Endothelial cell of umbilical vein (primary cell): ENCODE measurements at regions not wholly inside any gene's neighbourhood (a gene's known extent, or its start where the extent isn't known, plus 50 kb on each side); places are given as distances from the start of the nearest gene placed in this dataset.

Source experiments
- BruUV-seq: library from RNA; stranded (reverse); fragments of 400-500 nt; replicated peaks from 2 replicates; lab custom pipeline; 2021; lab: Mats Ljungman, UMichigan
- CTCF ChIA-PET: fragments of 300-600, 350-600 bp; sonication (Branson Sonifier 250); formaldehyde crosslinking; loops from one replicate; lab custom pipeline; 2021; ENCODE audit warnings: antibody characterized with exemption, inconsistent platforms; lab: Charles Lee
- POLR2A ChIA-PET: fragments of 300-600, 350-600 bp; sonication (Branson Sonifier 250); formaldehyde crosslinking; loops from one replicate; lab custom pipeline; 2021; ENCODE audit warnings: antibody characterized with exemption, inconsistent platforms; lab: Charles Lee
- DNase-seq: peaks from one replicate; pipeline ENCODE4 v3.0.0-alpha.2; 2011; ENCODE audit warnings: low read depth, low spot score
- FAIRE-seq: peaks from 2 replicates; lab custom pipeline; 2011; peaks lifted over from hg19 to GRCh38; lab: Jason Lieb, UNC
- H2AFZ ChIP-seq: 2 replicates; pipeline ENCODE4 v1.6.0; 2012; ENCODE audit warnings: low read depth, low read length, control low read depth, inconsistent platforms
- H3K27ac ChIP-seq: 2 replicates; pipeline ENCODE4 v1.5.1; 2011; ENCODE audit warnings: low read depth, mild to moderate bottlenecking, control low read depth, low read length, moderate library complexity; ENCODE audit not compliant: insufficient read depth
- H3K27me3 ChIP-seq, 2 experiments: 2 replicates each; pipeline versions ENCODE4 v1.6.0 to v1.6.1; 2011; ENCODE audit warnings: low read length in 2 of 2, mixed read lengths in 1 of 2; ENCODE audit not compliant: control insufficient read depth in 2 of 2, insufficient read depth in 2 of 2
- H3K36me3 ChIP-seq, 2 experiments: 2 replicates in 1 of 2; 3 replicates in 1 of 2; pipeline ENCODE4 v1.5.1; 2011; ENCODE audit warnings: low read length in 2 of 2, mild to moderate bottlenecking in 1 of 2, moderate library complexity in 1 of 2; ENCODE audit not compliant: control insufficient read depth in 2 of 2, insufficient read depth in 2 of 2; ENCODE audit errors: extremely low read depth in 1 of 2
- H3K4me1 ChIP-seq: 3 replicates; pipeline ENCODE4 v1.5.1; 2011; ENCODE audit warnings: mild to moderate bottlenecking, low read length; ENCODE audit not compliant: control insufficient read depth, insufficient read depth; ENCODE audit errors: extremely low read depth
- H3K4me2 ChIP-seq: 2 replicates; pipeline ENCODE4 v1.6.1; 2011; ENCODE audit warnings: low read length, control low read depth, mixed read lengths; ENCODE audit not compliant: insufficient read depth
- H3K4me3 ChIP-seq, 3 experiments: fragments of 200-600 bp in 1 of 3; sonication (generic), shearing (Covaris generic) in 1 of 3; replicated peaks in 1 of 3; 2 replicates each; pipeline ENCODE4 v1.5.1; 2011 to 2016; ENCODE audit warnings: control low read depth in 3 of 3, low read length in 3 of 3, mild to moderate bottlenecking in 2 of 3, inconsistent platforms in 1 of 3, low read depth in 1 of 3, moderate library complexity in 1 of 3; ENCODE audit not compliant: insufficient read depth in 1 of 3
- H3K79me2 ChIP-seq: 2 replicates; pipeline ENCODE4 v1.6.0; 2012; ENCODE audit warnings: low read length, inconsistent platforms; ENCODE audit not compliant: control insufficient read depth, insufficient read depth
- H3K9ac ChIP-seq: replicated peaks from 2 replicates; pipeline ENCODE3; 2011; ENCODE audit warnings: low read length, control low read depth; ENCODE audit not compliant: insufficient read depth; ENCODE audit errors: extremely low read depth
- H3K9me1 ChIP-seq: replicated peaks from 3 replicates; pipeline ENCODE4 v1.6.0; 2011; ENCODE audit warnings: mild to moderate bottlenecking, low read length; ENCODE audit not compliant: control insufficient read depth, insufficient read depth; ENCODE audit errors: extremely low read depth
- H3K9me3 ChIP-seq: replicated peaks from 2 replicates; pipeline ENCODE4 v1.5.1; 2012; ENCODE audit warnings: low read length, inconsistent platforms; ENCODE audit not compliant: control insufficient read depth, insufficient read depth
- H4K20me1 ChIP-seq: replicated peaks from 2 replicates; pipeline ENCODE3; 2011; ENCODE audit warnings: mild to moderate bottlenecking, low read length; ENCODE audit not compliant: control insufficient read depth, insufficient read depth; ENCODE audit errors: extremely low read depth
- EZH2 ChIP-seq: IDR thresholded peaks from 2 replicates; pipeline ENCODE4 v1.6.1; 2012; ENCODE audit warnings: borderline replicate concordance, low read depth, mild to moderate bottlenecking, moderate library complexity, low read length, inconsistent platforms; ENCODE audit not compliant: severe bottlenecking
- FOS ChIP-seq: IDR thresholded peaks from 2 replicates; pipeline ENCODE4 v1.6.1; 2011; ENCODE audit warnings: mild to moderate bottlenecking, low read length, moderate library complexity, borderline replicate concordance; ENCODE audit not compliant: insufficient read depth
- GATA2 ChIP-seq: IDR thresholded peaks from 2 replicates; pipeline ENCODE4 v1.7.0; 2011; ENCODE audit warnings: low read depth, mild to moderate bottlenecking, moderate library complexity, mixed read lengths, low read length; ENCODE audit not compliant: insufficient read length, insufficient read depth
- JUN ChIP-seq: IDR thresholded peaks from 2 replicates; pipeline ENCODE4 v1.6.1; 2011; ENCODE audit warnings: borderline replicate concordance, low read depth; ENCODE audit not compliant: insufficient read length, insufficient read depth
- MYC ChIP-seq: IDR thresholded peaks from one replicate; pipeline ENCODE4 v1.6.1; 2011; ENCODE audit warnings: mild to moderate bottlenecking, low read depth, low read length
- POLR2A ChIP-seq: IDR thresholded peaks from 2 replicates; pipeline ENCODE4 v1.6.1; 2012; ENCODE audit warnings: low read depth, mild to moderate bottlenecking, control low read depth, low read length
- POLR2AphosphoS5 ChIP-seq: IDR thresholded peaks from 2 replicates; pipeline ENCODE4 v1.6.1; 2012; ENCODE audit warnings: low read depth, mild to moderate bottlenecking, control low read depth, low read length, moderate library complexity; ENCODE audit not compliant: insufficient read depth
- dilution Hi-C: fragments of 300-500 bp; cut with MboI; formaldehyde crosslinking; loops from one replicate; pipeline ENCODE4 v1.15.0; 2019; ENCODE audit warnings: low sequenced_read_pairs; ENCODE audit not compliant: extremely low pct_ligation_motif_present
- intact Hi-C: fragments of 100-400 bp; cut with micrococcal nuclease; formaldehyde crosslinking; loops from one replicate; pipeline ENCODE4 v1.10.0; 2022
- TF ChIP-seq, protein P1 (sequence below), 2 donors: IDR thresholded peaks; 1 replicate in 1 of 2; 2 replicates in 1 of 2; pipeline ENCODE4 v1.5.1; 2011; ENCODE audit warnings: low read length in 2 of 2, mild to moderate bottlenecking in 2 of 2, moderate library complexity in 2 of 2, control low read depth in 1 of 2, inconsistent platforms in 1 of 2, low read depth in 1 of 2; ENCODE audit not compliant: insufficient read depth in 1 of 2; ENCODE audit errors: extremely low read depth in 1 of 2
- TF ChIP-seq, protein P2 (sequence below): IDR thresholded peaks from 2 replicates; pipeline ENCODE4 v1.6.1; 2011; ENCODE audit not compliant: insufficient read depth, insufficient read length

- H3K4me2 ChIP-seq, result no peak overlapping the region
- ChIA-PET CTCF (no interaction called here), POLR2A (no interaction called here)
- no peaks in the 10 kb centered on the region for H3K4me1 ChIP-seq
- no peak overlapping the region for H3K9ac ChIP-seq
- H3K4me3 ChIP-seq, result no peak overlapping the region
- H4K20me1 ChIP-seq, result no peaks in the 10 kb centered on the region
- no peaks in the 10 kb centered on the region for H3K79me2 ChIP-seq
- FAIRE-seq, result no peak
- H2AFZ ChIP-seq, result no peak overlapping the region
- no peaks in the 10 kb centered on the region for H3K27me3 ChIP-seq
- H3K9me3 ChIP-seq, result peaks cover 1% of the 10 kb centered on the region
- H3K9me1 ChIP-seq, result no peaks in the 10 kb centered on the region
- no peak overlapping the region for H3K27ac ChIP-seq
- BruUV-seq, result no TSS peak
- no peak for DNase-seq
- intact Hi-C loops, result no loop called here
- dilution Hi-C loops, result no loop called here
- H3K36me3 ChIP-seq, result no peaks in the 10 kb centered on the region
- TF ChIP-seq FOS (no peak), POLR2A (no peak), MYC (no peak), EZH2 (no peak), JUN (no peak), GATA2 (no peak), POLR2AphosphoS5 (no peak)
- TF ChIP-seq, protein P1, sequence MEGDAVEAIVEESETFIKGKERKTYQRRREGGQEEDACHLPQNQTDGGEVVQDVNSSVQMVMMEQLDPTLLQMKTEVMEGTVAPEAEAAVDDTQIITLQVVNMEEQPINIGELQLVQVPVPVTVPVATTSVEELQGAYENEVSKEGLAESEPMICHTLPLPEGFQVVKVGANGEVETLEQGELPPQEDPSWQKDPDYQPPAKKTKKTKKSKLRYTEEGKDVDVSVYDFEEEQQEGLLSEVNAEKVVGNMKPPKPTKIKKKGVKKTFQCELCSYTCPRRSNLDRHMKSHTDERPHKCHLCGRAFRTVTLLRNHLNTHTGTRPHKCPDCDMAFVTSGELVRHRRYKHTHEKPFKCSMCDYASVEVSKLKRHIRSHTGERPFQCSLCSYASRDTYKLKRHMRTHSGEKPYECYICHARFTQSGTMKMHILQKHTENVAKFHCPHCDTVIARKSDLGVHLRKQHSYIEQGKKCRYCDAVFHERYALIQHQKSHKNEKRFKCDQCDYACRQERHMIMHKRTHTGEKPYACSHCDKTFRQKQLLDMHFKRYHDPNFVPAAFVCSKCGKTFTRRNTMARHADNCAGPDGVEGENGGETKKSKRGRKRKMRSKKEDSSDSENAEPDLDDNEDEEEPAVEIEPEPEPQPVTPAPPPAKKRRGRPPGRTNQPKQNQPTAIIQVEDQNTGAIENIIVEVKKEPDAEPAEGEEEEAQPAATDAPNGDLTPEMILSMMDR (IDR thresholded peaks at IDR 0.05; ENCODE audit: extremely low read depth in 1 of 2, insufficient read depth in 1 of 2, low read depth in 1 of 2, low read length in 2 of 2), result no peak
- TF ChIP-seq, protein P2, sequence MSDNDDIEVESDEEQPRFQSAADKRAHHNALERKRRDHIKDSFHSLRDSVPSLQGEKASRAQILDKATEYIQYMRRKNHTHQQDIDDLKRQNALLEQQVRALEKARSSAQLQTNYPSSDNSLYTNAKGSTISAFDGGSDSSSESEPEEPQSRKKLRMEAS, result no peak
Measured at GRCh38 chr5:24747327-24747726, 102.5 kb upstream of the CDH10 start.
